ENCODE measurements at regions not wholly inside any gene's neighbourhood (a gene's known extent, or its start where the extent isn't known, plus 50 kb on each side); places are given as distances from the start of the nearest gene placed in this dataset.

GRCh38 chr2:129010262-129010661 is 691.6 kb upstream of the HS6ST1 start:
- Histone ChIP-seq H3K36me3 (ENCODE audit: control insufficient read depth in 2 of 2, extremely low read depth in 1 of 2, insufficient read depth in 2 of 2, low read length in 2 of 2) (no peaks in the 10 kb centered on the region), H3K4me1 (ENCODE audit: control insufficient read depth, extremely low read depth, insufficient read depth, low read length) (peaks cover 12% of the 10 kb centered on the region), H3K27me3 (ENCODE audit: control insufficient read depth, extremely low read depth, insufficient read depth, low read length) (no peaks in the 10 kb centered on the region), H2AFZ (ENCODE audit: control insufficient read depth, low read length) (no peak overlapping the region), H3K9me3 (ENCODE audit: control insufficient read depth, low read depth, low read length) (no peaks in the 10 kb centered on the region), H3K9ac (ENCODE audit: control insufficient read depth, extremely low read depth, insufficient read depth, low read length) (no peak overlapping the region), H3K9me1 (ENCODE audit: control insufficient read depth, extremely low read depth, insufficient read depth, low read length) (no peaks in the 10 kb centered on the region), H3K27ac (ENCODE audit: control insufficient read depth, insufficient read depth, low read length) (no peak overlapping the region), H3K4me2 (ENCODE audit: control insufficient read depth, extremely low read depth, insufficient read depth, low read depth, low read length) (no peak overlapping the region), H3K79me2 (ENCODE audit: control insufficient read depth, insufficient read depth, low read length) (no peaks in the 10 kb centered on the region), H4K20me1 (ENCODE audit: control insufficient read depth, extremely low read depth, insufficient read depth, low read length) (no peaks in the 10 kb centered on the region), H3K4me3 (ENCODE audit: control insufficient read depth in 2 of 3, extremely low read depth in 1 of 3, insufficient read depth in 2 of 3, low read depth in 1 of 3, low read length in 3 of 3) (no peak overlapping the region)
- DNase-seq (ENCODE audit: low read depth, low spot score) (no peak), FAIRE-seq (no peak)
- TF ChIP-seq EZH2 (IDR thresholded peaks at IDR 0.05; ENCODE audit: low read length): no peak
- no peak for TF ChIP-seq CTCF (optimal IDR thresholded peaks at IDR 0.05 in 1 of 3, IDR thresholded peaks at IDR 0.05 in 1 of 3, conservative IDR thresholded peaks at IDR 0.05 in 1 of 3; ENCODE audit: extremely low read depth in 1 of 3, insufficient read depth in 2 of 3, low read length in 3 of 3)
- dilution Hi-C loops (cut with MboI; ENCODE audit: extremely low pct_ligation_motif_present, low sequenced_read_pairs): no loop called here

GRCh38 chr2:129011466-129012061 is 692.9 kb upstream of the HS6ST1 start:
- Histone ChIP-seq H3K36me3 (ENCODE audit: control insufficient read depth in 2 of 2, extremely low read depth in 1 of 2, insufficient read depth in 2 of 2, low read length in 2 of 2) (no peaks in the 10 kb centered on the region), H3K9ac (ENCODE audit: control insufficient read depth, extremely low read depth, insufficient read depth, low read length) (no peak overlapping the region), H3K4me2 (ENCODE audit: control insufficient read depth, extremely low read depth, insufficient read depth, low read depth, low read length) (no peak overlapping the region), H3K79me2 (ENCODE audit: control insufficient read depth, insufficient read depth, low read length) (no peaks in the 10 kb centered on the region), H2AFZ (ENCODE audit: control insufficient read depth, low read length) (no peak overlapping the region), H3K9me1 (ENCODE audit: control insufficient read depth, extremely low read depth, insufficient read depth, low read length) (no peaks in the 10 kb centered on the region), H3K4me3 (ENCODE audit: control insufficient read depth in 2 of 3, extremely low read depth in 1 of 3, insufficient read depth in 2 of 3, low read depth in 1 of 3, low read length in 3 of 3) (no peak overlapping the region), H3K27ac (ENCODE audit: control insufficient read depth, insufficient read depth, low read length) (no peak overlapping the region), H3K9me3 (ENCODE audit: control insufficient read depth, low read depth, low read length) (no peaks in the 10 kb centered on the region), H3K27me3 (ENCODE audit: control insufficient read depth, extremely low read depth, insufficient read depth, low read length) (no peaks in the 10 kb centered on the region), H3K4me1 (ENCODE audit: control insufficient read depth, extremely low read depth, insufficient read depth, low read length) (peaks cover 12% of the 10 kb centered on the region), H4K20me1 (ENCODE audit: control insufficient read depth, extremely low read depth, insufficient read depth, low read length) (no peaks in the 10 kb centered on the region)
- DNase-seq (ENCODE audit: low read depth, low spot score) (no peak), FAIRE-seq (no peak)
- dilution Hi-C loops (cut with MboI; ENCODE audit: extremely low pct_ligation_motif_present, low sequenced_read_pairs): no loop called here
- TF ChIP-seq EZH2 (IDR thresholded peaks at IDR 0.05; ENCODE audit: low read length): no peak
- TF ChIP-seq CTCF (optimal IDR thresholded peaks at IDR 0.05 in 1 of 3, IDR thresholded peaks at IDR 0.05 in 1 of 3, conservative IDR thresholded peaks at IDR 0.05 in 1 of 3; ENCODE audit: extremely low read depth in 1 of 3, insufficient read depth in 2 of 3, low read length in 3 of 3): no peak
